Sigmoid colon (tissue), 6 donors: ENCODE measurements at regions not wholly inside any gene's neighbourhood (a gene's known extent, or its start where the extent isn't known, plus 50 kb on each side); places are given as distances from the start of the nearest gene placed in this dataset.

Experiments
- DNase-seq: peaks from one replicate; pipeline ENCODE4 v3.0.0-alpha.2; 2019
- H3K27ac ChIP-seq, 4 donors: fragments of 200-600 bp; sonication (generic); one replicate each; pipeline ENCODE4 v1.5.1; 2016 to 2019; ENCODE audit warnings: mild to moderate bottlenecking in 1 of 4
- H3K27me3 ChIP-seq, 3 donors: fragments of 200-600 bp; sonication (generic); one replicate each; pipeline ENCODE4 v1.5.1; 2019; ENCODE audit warnings: mild to moderate bottlenecking in 1 of 3
- H3K36me3 ChIP-seq, 4 donors: fragments of 200-600 bp; sonication (generic); one replicate each; pipeline ENCODE4 v1.5.1; 2016 to 2019
- H3K4me1 ChIP-seq, 4 donors: fragments of 200-600 bp; sonication (generic); one replicate each; pipeline ENCODE4 v1.5.1; 2017 to 2019
- H3K4me3 ChIP-seq, 4 donors: fragments of 200-600 bp; sonication (generic); one replicate each; pipeline ENCODE4 v1.5.1; 2017 to 2019; ENCODE audit warnings: mild to moderate bottlenecking in 2 of 4, moderate library complexity in 1 of 4
- H3K9me3 ChIP-seq, 4 donors: fragments of 200-600 bp in 3 of 4; sonication (generic) in 3 of 4; one replicate each; pipeline versions ENCODE4 v1.5.1 to v1.6.1; 2013 to 2019
- CTCF ChIP-seq, 4 experiments: fragments of 450-650 bp in 3 of 4; fragments of 200-600 bp in 1 of 4; IDR thresholded peaks; one replicate each; pipeline ENCODE4 v1.5.1; 2016 to 2019; ENCODE audit warnings: antibody characterized with exemption in 4 of 4, mild to moderate bottlenecking in 3 of 4, moderate library complexity in 2 of 4
- EP300 ChIP-seq, 4 donors: sonication (generic); formaldehyde crosslinking; IDR thresholded peaks; one replicate each; pipeline ENCODE4 v1.6.1; 2017; ENCODE audit warnings: antibody characterized with exemption in 4 of 4
- POLR2A ChIP-seq, 2 donors: fragments of 450-650 bp; IDR thresholded peaks; one replicate each; pipeline ENCODE4 v1.6.1; 2016; ENCODE audit warnings: antibody characterized with exemption in 2 of 2, mild to moderate bottlenecking in 2 of 2, moderate library complexity in 2 of 2
- POLR2AphosphoS5 ChIP-seq, 4 donors: sonication (generic); formaldehyde crosslinking; IDR thresholded peaks; one replicate each; pipeline ENCODE4 v1.6.1; 2017; ENCODE audit warnings: antibody characterized with exemption in 4 of 4
- WGBS, 2 donors: extraction: QIAGEN DNeasy Blood & Tissue Kit; methylation state at CpG; one replicate each; pipeline ENCODE4 v1.1.7; 2013; 5-methylcytosine and 5-hydroxymethylcytosine counted together
- intact Hi-C: fragments of 100-400 bp; cut with DNase I; formaldehyde crosslinking; loops from one replicate; pipeline ENCODE4 v1.15.1; 2023
- donor health status: healthy with polysubstance abuse.
- donor health status: healthy.

GRCh38 chr1:106613861-106614260 is 442.6 kb upstream of the PRMT6 start:
- H3K9me3 ChIP-seq = no peaks in the 10 kb centered on the region
- H3K4me3 ChIP-seq = no peak overlapping the region
- TF ChIP-seq EP300 (IDR thresholded peaks at IDR 0.05) = no peak
- no peak for TF ChIP-seq POLR2AphosphoS5 (IDR thresholded peaks at IDR 0.05)
- no peak for TF ChIP-seq CTCF (IDR thresholded peaks at IDR 0.05)
- no peak for TF ChIP-seq POLR2A (IDR thresholded peaks at IDR 0.05)
- H3K27me3 ChIP-seq = no peaks in the 10 kb centered on the region
- DNase-seq = no peak
- WGBS, 2 donors = 70 to 80% methylated on average over 5 of the region's 5 CpGs
- no peaks in the 10 kb centered on the region for H3K4me1 ChIP-seq
- H3K36me3 ChIP-seq = no peaks in the 10 kb centered on the region
- intact Hi-C loops = no loop called here
- no peak overlapping the region for H3K27ac ChIP-seq

- Histone ChIP-seq H3K27ac (no peak overlapping the region), H3K9me3 (no peaks in the 10 kb centered on the region), H3K4me3 (no peak overlapping the region), H3K4me1 (peaks cover 0 to under 1% (median 0%) of the 10 kb centered on the region in 4 donors), H3K27me3 (no peaks in the 10 kb centered on the region), H3K36me3 (no peaks in the 10 kb centered on the region)
- TF ChIP-seq EP300 (IDR thresholded peaks at IDR 0.05) = no peak
- TF ChIP-seq POLR2A (IDR thresholded peaks at IDR 0.05) = no peak
- TF ChIP-seq CTCF (IDR thresholded peaks at IDR 0.05) = no peak
- TF ChIP-seq POLR2AphosphoS5 (IDR thresholded peaks at IDR 0.05) = no peak
- WGBS, 2 donors = 64 to 73% methylated on average over 2 of the region's 2 CpGs
- intact Hi-C loops = no loop called here
- DNase-seq = no peak
Measured at GRCh38 chr1:106615473-106615872, 441.0 kb upstream of the PRMT6 start.

- Histone ChIP-seq H3K4me1 (peaks cover 0 to 4% (median 0%) of the 10 kb centered on the region in 4 donors), H3K27ac (no peak overlapping the region), H3K36me3 (no peaks in the 10 kb centered on the region), H3K9me3 (no peaks in the 10 kb centered on the region), H3K27me3 (no peaks in the 10 kb centered on the region), H3K4me3 (no peak overlapping the region)
- intact Hi-C loops = no loop called here
- WGBS, 2 donors = 70 to 83% methylated on average over 11 of the region's 11 CpGs
- no peak for TF ChIP-seq POLR2AphosphoS5 (IDR thresholded peaks at IDR 0.05)
- DNase-seq = no peak
Measured at GRCh38 chr1:106619080-106619826, 437.2 kb upstream of the PRMT6 start.

- H3K27ac ChIP-seq = no peak overlapping the region
- no peaks in the 10 kb centered on the region for H3K27me3 ChIP-seq
- H3K4me1 ChIP-seq = peaks cover 0 to 4% (median 0%) of the 10 kb centered on the region in 4 donors
- 47 to 77% methylated on average over 5 of the region's 5 CpGs for WGBS, 2 donors
- intact Hi-C loops = no loop called here
- no peaks in the 10 kb centered on the region for H3K36me3 ChIP-seq
- DNase-seq = no peak
- no peaks in the 10 kb centered on the region for H3K9me3 ChIP-seq
- no peak overlapping the region for H3K4me3 ChIP-seq
- no peak for TF ChIP-seq POLR2A (IDR thresholded peaks at IDR 0.05)
- no peak for TF ChIP-seq POLR2AphosphoS5 (IDR thresholded peaks at IDR 0.05)
- TF ChIP-seq CTCF (IDR thresholded peaks at IDR 0.05) = no peak
- no peak for TF ChIP-seq EP300 (IDR thresholded peaks at IDR 0.05)
Measured at GRCh38 chr1:106619827-106620134, 436.7 kb upstream of the PRMT6 start.

- Histone ChIP-seq H3K36me3 (no peaks in the 10 kb centered on the region), H3K27me3 (no peaks in the 10 kb centered on the region), H3K4me3 (no peak overlapping the region), H3K9me3 (no peaks in the 10 kb centered on the region), H3K4me1 (peaks cover 0 to 4% (median 0%) of the 10 kb centered on the region in 4 donors), H3K27ac (no peak overlapping the region)
- WGBS, 2 donors = 79 to 93% methylated on average over 7 of the region's 7 CpGs
- peak; percentile 70 for DNase-seq
- intact Hi-C loops = no loop called here
- TF ChIP-seq POLR2A (IDR thresholded peaks at IDR 0.05) = no peak
- peak in 1 of 4 donors; percentile 34 for TF ChIP-seq POLR2AphosphoS5 (IDR thresholded peaks at IDR 0.05)
Measured at GRCh38 chr1:106620521-106620954, 435.9 kb upstream of the PRMT6 start.

- Histone ChIP-seq H3K9me3 (no peaks in the 10 kb centered on the region), H3K4me1 (peaks cover 0 to 4% (median 0%) of the 10 kb centered on the region in 4 donors), H3K4me3 (no peak overlapping the region), H3K27ac (no peak overlapping the region), H3K36me3 (no peaks in the 10 kb centered on the region), H3K27me3 (no peaks in the 10 kb centered on the region)
- intact Hi-C loops = no loop called here
- 49 to 67% methylated on average over 2 of the region's 2 CpGs for WGBS, 2 donors
- TF ChIP-seq EP300 (IDR thresholded peaks at IDR 0.05) (no peak), CTCF (IDR thresholded peaks at IDR 0.05) (no peak), POLR2A (IDR thresholded peaks at IDR 0.05) (no peak), POLR2AphosphoS5 (IDR thresholded peaks at IDR 0.05) (no peak)
- no peak for DNase-seq
Measured at GRCh38 chr1:106621853-106622252, 434.6 kb upstream of the PRMT6 start.
